K562 (cell line): ENCODE measurements at regions not wholly inside any gene's neighbourhood (a gene's known extent, or its start where the extent isn't known, plus 50 kb on each side); places are given as distances from the start of the nearest gene placed in this dataset.

Experiments used
- ATAC-seq: fragments of 200-7000 bp; cut with Tn5 transposase; 3 replicates; pipeline ENCODE4 v1.9.1; 2020; ENCODE audit warnings: moderate library complexity
- BruUV-seq: library from RNA; stranded (reverse); fragments of 400-500 nt; replicated peaks from 2 replicates; lab custom pipeline; 2021; lab: Mats Ljungman, UMichigan
- CTCF ChIA-PET: fragments of 300-600 bp; formaldehyde crosslinking; extraction: SDS; loops from one replicate; lab custom pipeline; 2021; ENCODE audit warnings: low intra/inter-chr PET ratio; lab: Yijun Ruan, JAX
- POLR2A ChIA-PET: fragments of 300-600, 350-650 bp; sonication (Branson Sonifier 250); formaldehyde crosslinking; extraction: SDS; loops from one replicate; lab custom pipeline; 2021; ENCODE audit warnings: antibody characterized with exemption, inconsistent platforms; lab: Yijun Ruan, JAX
- DNase-seq, 4 experiments: peaks; one replicate each; pipeline versions ENCODE4 v3.0.0 to v3.0.0-alpha.2; 2011 to 2018; ENCODE audit warnings: low spot score in 3 of 4, mixed read lengths in 3 of 4; ENCODE audit errors: extremely low read depth in 1 of 4
- FAIRE-seq: peaks from 2 replicates; lab custom pipeline; 2011; peaks lifted over from hg19 to GRCh38; lab: Jason Lieb, UNC
- H2AFZ ChIP-seq: 2 replicates; pipeline ENCODE4 v1.6.0; 2011; ENCODE audit warnings: low read depth, low read length, control low read depth, inconsistent platforms
- H3K27ac ChIP-seq: fragments of 200-600 bp; 3 replicates; pipeline ENCODE4 v1.8.0; 2011; ENCODE audit warnings: low read depth, mild to moderate bottlenecking, control low read depth, inconsistent platforms, low read length, moderate library complexity, mixed read lengths; ENCODE audit errors: extremely low read depth
- H3K27me3 ChIP-seq, 2 experiments: fragments of 300-600 bp in 1 of 2; 2 replicates in 1 of 2; 3 replicates in 1 of 2; pipeline versions ENCODE4 v1.6.0 to v1.8.0; 2011; ENCODE audit warnings: inconsistent platforms in 2 of 2, low read length in 2 of 2, mild to moderate bottlenecking in 1 of 2, mixed read lengths in 1 of 2, moderate library complexity in 1 of 2; ENCODE audit not compliant: control insufficient read depth in 2 of 2, insufficient read depth in 2 of 2
- H3K36me3 ChIP-seq: fragments of 300-600 bp; 3 replicates; pipeline ENCODE4 v1.8.0; 2011; ENCODE audit warnings: mild to moderate bottlenecking, low read length, inconsistent platforms; ENCODE audit not compliant: control insufficient read depth, insufficient read depth
- H3K4me1 ChIP-seq, 2 experiments: fragments of 200-600 bp in 1 of 2; replicated peaks in 1 of 2; 2 replicates in 1 of 2; 3 replicates in 1 of 2; pipeline versions ENCODE4 v1.5.1 to v1.8.0; 2011; ENCODE audit warnings: inconsistent platforms in 2 of 2, low read length in 2 of 2, mild to moderate bottlenecking in 1 of 2, mixed read lengths in 1 of 2, moderate library complexity in 1 of 2; ENCODE audit not compliant: control insufficient read depth in 2 of 2, insufficient read depth in 2 of 2
- H3K4me2 ChIP-seq: 2 replicates; pipeline ENCODE4 v1.6.1; 2011; ENCODE audit warnings: low read length, control low read depth, inconsistent platforms, mixed read lengths; ENCODE audit not compliant: insufficient read depth
- H3K4me3 ChIP-seq: fragments of 200-600 bp; sonication (generic), shearing (Covaris generic); 2 replicates; pipeline ENCODE4 v1.5.1; 2016; ENCODE audit warnings: control low read depth, inconsistent platforms
- H3K79me2 ChIP-seq: fragments of 200-600 bp; 3 replicates; pipeline ENCODE4 v1.8.0; 2011; ENCODE audit warnings: low read length, inconsistent platforms; ENCODE audit not compliant: control insufficient read depth, insufficient read depth
- H3K9ac ChIP-seq, 2 experiments: 2 replicates each; pipeline versions ENCODE4 v1.6.0 to v1.6.1; 2011; ENCODE audit warnings: low read depth in 2 of 2, low read length in 2 of 2, control low read depth in 1 of 2, inconsistent platforms in 1 of 2, mild to moderate bottlenecking in 1 of 2, mixed read lengths in 1 of 2; ENCODE audit not compliant: insufficient read depth in 1 of 2
- H3K9me1 ChIP-seq: one replicate; pipeline ENCODE4 v1.6.0; 2011; ENCODE audit warnings: inconsistent platforms, mild to moderate bottlenecking, low read length, moderate library complexity; ENCODE audit not compliant: control insufficient read depth, insufficient read depth
- H3K9me3 ChIP-seq: replicated peaks from 2 replicates; pipeline ENCODE4 v1.5.1; 2011; ENCODE audit warnings: low read depth, low read length, inconsistent platforms; ENCODE audit not compliant: control insufficient read depth, insufficient read depth
- H4K20me1 ChIP-seq: replicated peaks from 2 replicates; pipeline ENCODE4 v1.6.1; 2011; ENCODE audit warnings: low read length, inconsistent platforms, mixed read lengths; ENCODE audit not compliant: control insufficient read depth, insufficient read depth
- ADNP ChIP-seq: fragments of 200-800 bp; sonication (Bioruptor generic); IDR thresholded peaks from 2 replicates; pipeline ENCODE4 v1.6.1; 2016; ENCODE audit warnings: missing genetic modification characterization, missing compliant biosample characterization
- CBFB ChIP-seq: sonication (generic); formaldehyde crosslinking; IDR thresholded peaks from 2 replicates; pipeline ENCODE4 v1.4.0; 2020; ENCODE audit warnings: mild to moderate bottlenecking, missing genetic modification reagents
- CC2D1A ChIP-seq: fragments of 450-650 bp; IDR thresholded peaks from 2 replicates; pipeline ENCODE4 v1.6.1; 2017; ENCODE audit warnings: mild to moderate bottlenecking
- HBP1 ChIP-seq: fragments of 450-650 bp; formaldehyde crosslinking; IDR thresholded peaks from 2 replicates; pipeline ENCODE4 v1.4.0; 2022; ENCODE audit warnings: missing genetic modification characterization
- TFAM ChIP-seq: fragments of 250-450 bp; sonication (Bioruptor Pico); conservative IDR thresholded peaks from 2 replicates; pipeline ENCODE4 v1.5.0; 2021; ENCODE audit warnings: mild to moderate bottlenecking, moderate library complexity
- ZBTB1 ChIP-seq: sonication (generic); formaldehyde crosslinking; IDR thresholded peaks from 2 replicates; pipeline ENCODE4 v1.8.1; 2023; ENCODE audit warnings: missing genetic modification reagents, low read depth, mild to moderate bottlenecking, borderline replicate concordance
- ZKSCAN8 ChIP-seq: fragments of 200-800 bp; sonication (Bioruptor generic); IDR thresholded peaks from 2 replicates; pipeline ENCODE4 v1.6.1; 2016; ENCODE audit warnings: missing genetic modification characterization, missing compliant biosample characterization
- ZNF707 ChIP-seq: fragments of 250-450 bp; sonication (Bioruptor Pico); conservative IDR thresholded peaks from 2 replicates; pipeline ENCODE4 v1.8.0; 2022; ENCODE audit warnings: inconsistent platforms, mild to moderate bottlenecking, moderate library complexity
- ZNF76 ChIP-seq: fragments of 250-450 bp; sonication (Bioruptor Pico); IDR thresholded peaks from 2 replicates; pipeline ENCODE4 v1.4.0; 2020; ENCODE audit warnings: mild to moderate bottlenecking, moderate library complexity, borderline replicate concordance
- WGBS: fragments of 100-300 bp; shearing (Covaris generic); methylation state at CpG from one replicate; pipeline ENCODE4 v1.1.6; 2016; ENCODE audit warnings: low coverage, mixed read lengths; ENCODE audit not compliant: insufficient coverage; ENCODE audit errors: missing lambda C conversion rate; 5-methylcytosine and 5-hydroxymethylcytosine counted together
- in situ Hi-C: fragments of 300-500 bp; cut with MboI; formaldehyde crosslinking; loops from 4 replicates; pipeline ENCODE4 v1.15.0; 2018; ENCODE audit warnings: inconsistent platforms, mixed read lengths
- intact Hi-C: fragments of 100-400 bp; cut with micrococcal nuclease; formaldehyde crosslinking; loops from 2 replicates; pipeline ENCODE4 v1.14.2; 2022

DNA sequence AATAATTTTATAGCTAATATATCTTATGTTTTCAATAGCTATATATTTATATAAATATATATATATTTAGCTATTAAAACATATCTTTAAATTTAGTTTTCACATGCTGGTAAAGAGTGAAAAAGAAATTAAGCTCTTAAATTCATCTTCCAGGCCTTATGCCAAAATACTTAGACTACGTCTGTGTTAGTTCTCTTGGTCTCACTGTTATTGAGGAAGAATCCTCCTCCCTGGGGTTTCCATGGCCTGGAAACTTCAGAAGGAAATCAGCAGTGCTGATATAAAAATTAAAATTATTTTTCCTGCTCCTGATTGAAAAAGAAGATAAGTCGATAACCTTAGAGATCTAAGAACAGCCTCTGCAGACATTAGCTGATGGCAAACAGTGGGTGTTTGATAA is 225.1 kb upstream of the LMCD1 start:
- Histone ChIP-seq H3K27me3 (no peaks in the 10 kb centered on the region), H3K79me2 (no peaks in the 10 kb centered on the region), H3K9me1 (no peaks in the 10 kb centered on the region), H3K9me3 (no peaks in the 10 kb centered on the region), H3K4me1 (no peaks in the 10 kb centered on the region), H3K4me3 (no peak overlapping the region), H2AFZ (no peak overlapping the region), H3K27ac (no peak overlapping the region), H3K9ac (no peak overlapping the region), H4K20me1 (no peaks in the 10 kb centered on the region), H3K36me3 (no peaks in the 10 kb centered on the region), H3K4me2 (no peak overlapping the region)
- in situ Hi-C loops (no loop called here), intact Hi-C loops (no loop called here)
- ChIA-PET CTCF (no interaction called here), POLR2A (no interaction called here)
- DNase-seq (no peak), FAIRE-seq (no peak), ATAC-seq (no peak)
- no peak for TF ChIP-seq TFAM (CRISPR knock-in tag)
- no peak for TF ChIP-seq CBFB (CRISPR knock-in tag)
- TF ChIP-seq ZNF76 (CRISPR knock-in tag) = no peak
- no peak for TF ChIP-seq ZKSCAN8 (CRISPR knock-in tag)
- no peak for TF ChIP-seq CC2D1A
- no peak for TF ChIP-seq HBP1 (CRISPR knock-in tag)
- TF ChIP-seq ZNF707 = no peak
- no peak for TF ChIP-seq ZBTB1 (CRISPR knock-in tag)
- TF ChIP-seq ADNP (tag) = no peak
- BruUV-seq = no TSS peak
- WGBS = 5% methylated on average over 2 of the region's 2 CpGs
